ENCODE measurements at regions not wholly inside any gene's neighbourhood (a gene's known extent, or its start where the extent isn't known, plus 50 kb on each side); places are given as distances from the start of the nearest gene placed in this dataset.

DNA sequence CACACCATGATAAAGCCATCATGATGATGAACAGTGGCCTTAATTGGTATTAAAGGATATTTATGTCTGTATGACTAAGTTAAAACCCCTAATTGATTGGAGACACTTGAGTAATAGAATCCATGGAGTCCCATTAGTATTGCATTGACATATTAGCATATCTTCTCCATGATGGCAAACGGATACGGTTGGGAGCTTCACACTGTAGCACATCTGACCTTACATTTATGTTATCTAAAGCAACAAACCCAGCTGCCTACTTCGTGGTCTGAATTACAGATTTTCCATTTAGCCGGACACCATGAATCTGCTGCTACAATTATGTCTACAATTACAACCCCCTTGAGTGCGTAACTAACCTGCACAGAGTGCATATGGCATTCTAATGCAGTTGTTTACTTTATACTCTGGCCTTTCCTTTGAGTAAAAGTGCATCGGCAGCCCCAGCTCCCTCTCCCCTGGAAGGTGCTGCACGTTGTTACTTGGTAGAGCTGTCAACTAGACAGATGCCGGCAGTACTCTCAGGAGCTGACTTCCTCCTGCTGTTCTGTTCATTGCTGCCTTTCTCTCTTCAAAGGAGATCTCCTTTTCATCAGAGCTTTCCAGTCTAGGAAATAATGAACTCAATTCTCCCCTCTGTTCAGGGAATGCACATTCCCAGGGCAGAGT lies 92.1 kb downstream of the LRRC30 start:
- no peaks in the 10 kb centered on the region for H3K4me1 ChIP-seq (ENCODE audit: control insufficient read depth, low read length)
- no peak overlapping the region for H3K4me2 ChIP-seq (ENCODE audit: low read length)
- no peaks in the 10 kb centered on the region; the same call in 1 of the 2 replicates for H3K9me3 ChIP-seq (ENCODE audit: control insufficient read depth, insufficient read depth, low read length)
- TF ChIP-seq EZH2phosphoT487 (IDR thresholded peaks at IDR 0.05; ENCODE audit: borderline replicate concordance, low read length) (no peak), CTCF (IDR thresholded peaks at IDR 0.05; ENCODE audit: low read depth, low read length, poor library complexity, severe bottlenecking) (no peak)
- H3K79me2 ChIP-seq (ENCODE audit: control insufficient read depth, low read length), result no peaks in the 10 kb centered on the region
- H3K36me3 ChIP-seq (ENCODE audit: control insufficient read depth, low read length), result no peaks in the 10 kb centered on the region
- H3F3A ChIP-seq (ENCODE audit: control insufficient read depth, insufficient read depth), result no peaks in the 10 kb centered on the region
- no peak overlapping the region for H3K4me3 ChIP-seq (ENCODE audit: low read length)
- no peaks in the 10 kb centered on the region for H4K20me1 ChIP-seq (ENCODE audit: control insufficient read depth, insufficient read depth, low read depth, low read length)
- H3K27me3 ChIP-seq (ENCODE audit: control insufficient read depth, low read length), result no peaks in the 10 kb centered on the region
- no peaks in the 10 kb centered on the region for H3K9me2 ChIP-seq (replicated peaks; ENCODE audit: control insufficient read depth, low read length)
- H3K27ac ChIP-seq (ENCODE audit: low read depth, low read length), result no peak overlapping the region

DNA sequence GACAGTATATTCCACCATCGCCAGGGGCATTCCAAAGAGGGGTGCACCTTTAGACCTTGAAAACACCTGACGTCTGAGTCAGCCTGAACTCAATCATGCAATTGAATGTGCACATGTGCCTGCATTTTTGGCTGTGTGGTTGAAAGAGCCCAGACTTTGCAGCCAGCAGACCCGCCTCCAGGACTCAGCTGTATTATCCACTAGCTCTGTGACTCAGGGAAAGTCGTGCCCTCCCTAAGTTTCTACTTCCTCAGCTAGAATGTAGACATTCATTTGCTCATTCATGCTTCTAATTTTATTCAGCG lies 94.2 kb downstream of the LRRC30 start:
- Histone ChIP-seq H3K36me3 (ENCODE audit: control insufficient read depth, low read length) (no peaks in the 10 kb centered on the region), H3F3A (ENCODE audit: control insufficient read depth, insufficient read depth) (no peaks in the 10 kb centered on the region), H3K4me1 (ENCODE audit: control insufficient read depth, low read length) (no peaks in the 10 kb centered on the region), H4K20me1 (ENCODE audit: control insufficient read depth, insufficient read depth, low read depth, low read length) (no peaks in the 10 kb centered on the region), H3K9me3 (ENCODE audit: control insufficient read depth, insufficient read depth, low read length) (no peaks in the 10 kb centered on the region), H3K27me3 (ENCODE audit: control insufficient read depth, low read length) (no peaks in the 10 kb centered on the region), H3K4me3 (ENCODE audit: low read length) (no peak overlapping the region), H3K9me2 (replicated peaks; ENCODE audit: control insufficient read depth, low read length) (no peaks in the 10 kb centered on the region), H3K27ac (ENCODE audit: low read depth, low read length) (no peak overlapping the region), H3K79me2 (ENCODE audit: control insufficient read depth, low read length) (no peaks in the 10 kb centered on the region), H3K4me2 (ENCODE audit: low read length) (no peak overlapping the region)
- TF ChIP-seq EZH2phosphoT487 (IDR thresholded peaks at IDR 0.05; ENCODE audit: borderline replicate concordance, low read length) (no peak), CTCF (IDR thresholded peaks at IDR 0.05; ENCODE audit: low read depth, low read length, poor library complexity, severe bottlenecking) (no peak)

DNA sequence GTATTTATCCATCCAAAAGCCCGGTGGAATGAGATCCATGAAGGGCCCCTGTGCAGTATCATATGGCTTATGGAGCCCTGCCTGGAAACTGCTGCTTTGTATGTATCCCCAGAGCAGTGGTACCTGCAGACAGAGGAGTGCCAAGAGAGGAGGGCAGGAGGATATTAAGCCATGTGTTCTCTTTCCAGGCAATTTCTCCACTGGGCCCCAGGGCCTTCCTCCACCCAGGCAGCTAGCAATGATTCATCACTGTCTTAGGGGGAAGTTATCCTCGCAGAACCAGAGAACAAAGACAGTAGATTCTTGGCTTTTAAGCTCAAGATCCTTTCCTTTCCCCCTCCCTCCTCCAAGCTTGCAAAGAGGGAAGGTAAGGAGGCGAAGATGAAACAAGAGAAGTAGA lies 98.1 kb downstream of the LRRC30 start:
- H3K36me3 ChIP-seq (ENCODE audit: control insufficient read depth, low read length), result no peaks in the 10 kb centered on the region
- no peaks in the 10 kb centered on the region; the same call in 1 of the 2 replicates for H3K9me3 ChIP-seq (ENCODE audit: control insufficient read depth, insufficient read depth, low read length)
- H3K27ac ChIP-seq (ENCODE audit: low read depth, low read length), result no peak overlapping the region
- no peaks in the 10 kb centered on the region for H3F3A ChIP-seq (ENCODE audit: control insufficient read depth, insufficient read depth)
- H4K20me1 ChIP-seq (ENCODE audit: control insufficient read depth, insufficient read depth, low read depth, low read length), result no peaks in the 10 kb centered on the region
- H3K27me3 ChIP-seq (ENCODE audit: control insufficient read depth, low read length), result no peaks in the 10 kb centered on the region
- H3K4me1 ChIP-seq (ENCODE audit: control insufficient read depth, low read length), result no peaks in the 10 kb centered on the region
- no peaks in the 10 kb centered on the region for H3K79me2 ChIP-seq (ENCODE audit: control insufficient read depth, low read length)
- no peak overlapping the region for H3K4me2 ChIP-seq (ENCODE audit: low read length)
- H3K9me2 ChIP-seq (replicated peaks; ENCODE audit: control insufficient read depth, low read length), result no peaks in the 10 kb centered on the region
- TF ChIP-seq CTCF (IDR thresholded peaks at IDR 0.05; ENCODE audit: low read depth, low read length, poor library complexity, severe bottlenecking) (no peak), EZH2phosphoT487 (IDR thresholded peaks at IDR 0.05; ENCODE audit: borderline replicate concordance, low read length) (no peak)
- H3K4me3 ChIP-seq (ENCODE audit: low read length), result no peak overlapping the region
